Fibroblast of villous mesenchyme (primary cell): ENCODE measurements at regions not wholly inside any gene's neighbourhood (a gene's known extent, or its start where the extent isn't known, plus 50 kb on each side); places are given as distances from the start of the nearest gene placed in this dataset.

Experiments used
- DNase-seq: peaks from one replicate; pipeline ENCODE4 v3.0.0-alpha.2; 2010; ENCODE audit warnings: low read depth
- H3K4me3 ChIP-seq: 2 replicates; pipeline ENCODE4 v1.5.1; 2011; ENCODE audit warnings: low read depth, mild to moderate bottlenecking, low read length
- TF ChIP-seq, protein P1 (sequence below): IDR thresholded peaks from 2 replicates; pipeline ENCODE4 v1.5.1; 2012; ENCODE audit warnings: low read depth, mild to moderate bottlenecking, low read length; ENCODE audit not compliant: insufficient read depth

DNA sequence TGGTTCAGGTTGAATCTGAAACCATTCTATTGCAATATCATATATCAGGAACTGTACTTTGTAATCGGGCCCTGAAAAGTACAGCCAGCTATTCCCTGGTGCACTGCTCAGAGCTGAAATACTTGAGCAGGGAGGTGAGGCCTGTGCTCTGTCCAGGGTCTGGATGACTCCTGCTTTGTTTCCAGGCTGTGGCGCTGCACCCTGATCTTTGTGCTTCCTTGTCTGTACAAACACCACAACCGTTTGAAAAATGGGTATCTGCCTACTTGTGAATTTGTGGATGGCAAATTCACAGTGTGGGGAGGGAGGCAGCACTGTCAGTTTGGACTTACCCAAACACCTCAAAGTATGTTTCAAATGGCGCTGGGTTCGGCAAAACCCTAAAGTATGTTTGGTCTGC lies 155.4 kb upstream of the FAR2 start:
- DNase-seq: no peak
- no peak overlapping the region for H3K4me3 ChIP-seq
- TF ChIP-seq, protein P1, sequence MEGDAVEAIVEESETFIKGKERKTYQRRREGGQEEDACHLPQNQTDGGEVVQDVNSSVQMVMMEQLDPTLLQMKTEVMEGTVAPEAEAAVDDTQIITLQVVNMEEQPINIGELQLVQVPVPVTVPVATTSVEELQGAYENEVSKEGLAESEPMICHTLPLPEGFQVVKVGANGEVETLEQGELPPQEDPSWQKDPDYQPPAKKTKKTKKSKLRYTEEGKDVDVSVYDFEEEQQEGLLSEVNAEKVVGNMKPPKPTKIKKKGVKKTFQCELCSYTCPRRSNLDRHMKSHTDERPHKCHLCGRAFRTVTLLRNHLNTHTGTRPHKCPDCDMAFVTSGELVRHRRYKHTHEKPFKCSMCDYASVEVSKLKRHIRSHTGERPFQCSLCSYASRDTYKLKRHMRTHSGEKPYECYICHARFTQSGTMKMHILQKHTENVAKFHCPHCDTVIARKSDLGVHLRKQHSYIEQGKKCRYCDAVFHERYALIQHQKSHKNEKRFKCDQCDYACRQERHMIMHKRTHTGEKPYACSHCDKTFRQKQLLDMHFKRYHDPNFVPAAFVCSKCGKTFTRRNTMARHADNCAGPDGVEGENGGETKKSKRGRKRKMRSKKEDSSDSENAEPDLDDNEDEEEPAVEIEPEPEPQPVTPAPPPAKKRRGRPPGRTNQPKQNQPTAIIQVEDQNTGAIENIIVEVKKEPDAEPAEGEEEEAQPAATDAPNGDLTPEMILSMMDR: no peak

DNA sequence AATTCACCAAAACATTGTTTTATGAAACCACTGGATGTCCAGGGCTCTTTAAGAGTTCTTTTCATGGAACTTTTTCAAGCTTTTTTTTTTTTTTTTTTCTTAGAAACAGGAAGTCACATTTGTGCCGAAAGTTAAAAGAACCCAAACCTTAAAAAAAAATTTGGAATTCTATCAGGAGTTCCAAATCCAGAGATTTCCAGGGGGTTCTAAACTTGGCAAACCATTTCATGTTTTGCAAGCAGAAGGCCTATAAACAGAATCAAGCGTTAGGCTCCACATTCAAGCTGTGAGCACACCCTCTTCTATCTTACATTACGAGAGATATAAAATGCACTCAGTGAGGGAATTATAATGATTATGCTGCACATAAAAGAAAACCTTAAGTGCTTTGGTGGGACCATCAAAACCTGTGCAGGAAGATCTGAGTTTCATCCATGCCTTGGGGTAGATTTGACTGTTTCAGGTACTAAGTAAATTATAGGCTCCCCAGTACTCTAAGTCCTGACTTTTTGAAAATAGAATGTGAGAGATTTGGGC lies 154.8 kb upstream of the FAR2 start:
- DNase-seq: no peak
- no peak overlapping the region for H3K4me3 ChIP-seq
- TF ChIP-seq, protein P1: no peak

DNA sequence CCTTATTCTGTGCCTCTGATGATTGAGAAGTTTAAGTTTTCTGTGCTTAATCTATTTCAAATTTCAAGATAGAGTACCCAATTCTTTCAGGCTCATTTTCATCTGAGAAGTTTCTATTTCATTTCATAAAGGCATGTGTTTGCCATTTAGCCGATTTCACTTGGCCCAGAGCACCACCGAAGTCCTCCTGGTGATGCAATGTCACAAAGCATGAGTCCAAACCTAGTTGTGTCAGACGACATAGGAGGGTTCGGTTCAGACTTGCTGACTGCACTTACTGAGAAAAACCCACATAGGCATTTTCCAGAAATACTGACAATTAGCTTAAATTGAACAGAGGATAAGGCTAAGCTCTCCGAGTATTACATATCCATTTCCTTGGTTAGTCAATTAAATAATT lies 152.4 kb upstream of the FAR2 start:
- DNase-seq: no peak
- TF ChIP-seq, protein P1: no peak
- no peak overlapping the region for H3K4me3 ChIP-seq

DNA sequence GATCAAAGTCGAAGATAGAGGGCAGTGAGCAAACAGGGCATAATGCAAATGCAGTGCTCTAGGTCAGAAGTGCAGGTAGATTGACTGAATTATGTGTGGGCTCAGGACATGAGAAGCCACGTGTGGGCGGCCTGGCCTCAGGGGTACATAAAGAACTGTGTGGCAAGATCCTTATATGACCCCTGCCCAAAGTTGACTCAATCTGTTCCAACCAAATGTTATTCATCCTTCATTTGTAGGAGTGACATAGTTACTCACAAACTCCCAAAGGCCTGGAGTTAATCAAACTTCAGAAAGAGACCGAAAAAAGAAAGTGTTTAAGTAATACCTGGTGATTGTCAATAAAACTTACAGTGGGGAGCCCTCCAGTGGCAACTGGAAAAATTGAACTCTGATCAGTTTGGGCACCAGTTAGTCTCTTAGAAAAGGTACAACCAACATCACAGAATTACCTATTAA lies 150.4 kb upstream of the FAR2 start:
- peak; percentile 45 for DNase-seq
- H3K4me3 ChIP-seq: no peak overlapping the region
- TF ChIP-seq, protein P1: peak; percentile 51

GRCh38 chr12:29004066-29004935 lies 144.8 kb upstream of the FAR2 start:
- TF ChIP-seq, protein P1: no peak
- no peak for DNase-seq
- no peak overlapping the region for H3K4me3 ChIP-seq

- no peak overlapping the region for H3K4me3 ChIP-seq
- TF ChIP-seq, protein P1: no peak
- DNase-seq: no peak
Measured at GRCh38 chr12:29004936-29005304, 144.2 kb upstream of the FAR2 start.
